A549 (cell line): ENCODE measurements at regions not wholly inside any gene's neighbourhood (a gene's known extent, or its start where the extent isn't known, plus 50 kb on each side); places are given as distances from the start of the nearest gene placed in this dataset.

Experiments used
- ATAC-seq, 2 experiments: fragments of 200-7000 bp in 1 of 2; fragments of >200 bp in 1 of 2; cut with Nextera tagmentation in 1 of 2; cut with Tn5 transposase in 1 of 2; 3 replicates each; pipeline versions ENCODE4 v1.8.0 to v1.9.1; 2018 to 2020; ENCODE audit warnings: mild to moderate bottlenecking in 1 of 2, moderate library complexity in 1 of 2
- CTCF ChIA-PET: fragments of 300-600 bp; sonication (Branson Sonifier 250); formaldehyde crosslinking; extraction: SDS; loops from one replicate; lab custom pipeline; 2021; ENCODE audit warnings: antibody characterized with exemption, inconsistent platforms; lab: Yijun Ruan, JAX
- POLR2A ChIA-PET: fragments of 350-600 bp; formaldehyde crosslinking; extraction: SDS; loops from one replicate; lab custom pipeline; 2021; ENCODE audit warnings: antibody characterized with exemption, inconsistent platforms; lab: Yijun Ruan, JAX
- DNase-seq, 2 experiments: peaks; one replicate each; pipeline versions ENCODE4 v3.0.0 to v3.0.0-alpha.2; 2011 to 2016; ENCODE audit warnings: low read depth in 1 of 2, low spot score in 1 of 2
- FAIRE-seq: peaks from 2 replicates; lab custom pipeline; 2011; peaks lifted over from hg19 to GRCh38; lab: Jason Lieb, UNC
- H3K27ac ChIP-seq, 2 experiments: fragments of >200 bp; sonication (Bioruptor Twin); formaldehyde crosslinking; 3 replicates each; pipeline ENCODE4 v1.5.1; 2016 to 2017
- H3K4me1 ChIP-seq: fragments of >200 bp; sonication (Bioruptor Twin); formaldehyde crosslinking; 3 replicates; pipeline ENCODE4 v1.6.1; 2016
- H3K4me2 ChIP-seq: fragments of >200 bp; sonication (Bioruptor Twin); formaldehyde crosslinking; 3 replicates; pipeline ENCODE4 v1.6.1; 2016
- H3K4me3 ChIP-seq: fragments of >200 bp; sonication (Bioruptor Twin); formaldehyde crosslinking; 3 replicates; pipeline ENCODE4 v1.5.1; 2016
- H3K9me3 ChIP-seq: fragments of >200 bp; sonication (Bioruptor Twin); formaldehyde crosslinking; 3 replicates; pipeline ENCODE4 v1.6.1; 2016
- BHLHE40 ChIP-seq: IDR thresholded peaks from 2 replicates; pipeline ENCODE4 v1.6.1; 2012; ENCODE audit warnings: low read depth, low read length, inconsistent platforms
- CBX8 ChIP-seq: fragments of 200-600 bp; sonication (generic); IDR thresholded peaks from 2 replicates; pipeline ENCODE4 v1.6.1; 2016
- CHD2 ChIP-seq: fragments of 150-350 bp; IDR thresholded peaks from 2 replicates; pipeline ENCODE4 v1.6.1; 2014; ENCODE audit warnings: low read length; ENCODE audit not compliant: partially characterized antibody
- CTCF ChIP-seq: fragments of >200 bp; sonication (Bioruptor Twin); formaldehyde crosslinking; IDR thresholded peaks from 3 replicates; pipeline ENCODE4 v1.5.1; 2016
- EHMT2 ChIP-seq: fragments of 200-600 bp; sonication (generic); IDR thresholded peaks from 2 replicates; pipeline ENCODE4 v1.6.1; 2016; ENCODE audit warnings: antibody characterized with exemption, low read depth, mild to moderate bottlenecking, moderate library complexity
- ELK1 ChIP-seq: fragments of 150-350 bp; IDR thresholded peaks from 2 replicates; pipeline ENCODE4 v1.6.1; 2014; ENCODE audit warnings: low read depth, mild to moderate bottlenecking, low read length
- FOSL2 ChIP-seq, 2 experiments: fragments of 450-650 bp in 1 of 2; fragments of >200 bp in 1 of 2; sonication (Bioruptor Twin) in 1 of 2; formaldehyde crosslinking; IDR thresholded peaks; 2 replicates each; pipeline versions ENCODE4 v1.5.0 to v1.6.1; 2016 to 2020; ENCODE audit warnings: mild to moderate bottlenecking in 1 of 2, moderate library complexity in 1 of 2
- HEYL ChIP-seq: fragments of 250-450 bp; sonication (Bioruptor Pico); IDR thresholded peaks from 2 replicates; pipeline ENCODE4 v1.8.0; 2021; ENCODE audit warnings: mild to moderate bottlenecking, moderate library complexity
- HOXA7 ChIP-seq: fragments of 250-450 bp; sonication (Bioruptor Pico); IDR thresholded peaks from 2 replicates; pipeline ENCODE4 v1.5.0; 2020; ENCODE audit warnings: mild to moderate bottlenecking, moderate library complexity
- HOXB5 ChIP-seq: fragments of 250-450 bp; sonication (Bioruptor Pico); IDR thresholded peaks from 2 replicates; pipeline ENCODE4 v1.5.0; 2020; ENCODE audit warnings: mild to moderate bottlenecking, moderate library complexity
- JUNB ChIP-seq: fragments of >200 bp; sonication (Bioruptor Twin); formaldehyde crosslinking; IDR thresholded peaks from 2 replicates; pipeline ENCODE4 v1.6.1; 2016
- KDM1A ChIP-seq: fragments of 200-600 bp; sonication (generic); IDR thresholded peaks from 2 replicates; pipeline ENCODE4 v1.6.1; 2016; ENCODE audit warnings: low read depth, mild to moderate bottlenecking
- MAFK ChIP-seq: fragments of 450-650 bp; IDR thresholded peaks from 2 replicates; pipeline ENCODE4 v1.6.1; 2014; ENCODE audit not compliant: partially characterized antibody
- MAX ChIP-seq: IDR thresholded peaks from 2 replicates; pipeline ENCODE4 v1.6.1; 2012
- MAZ ChIP-seq: fragments of 150-350 bp; IDR thresholded peaks from 2 replicates; pipeline ENCODE4 v1.6.1; 2014; ENCODE audit warnings: antibody characterized with exemption, low read depth, low read length, borderline replicate concordance
- NR3C1 ChIP-seq: fragments of >200 bp; sonication (Bioruptor Twin); formaldehyde crosslinking; IDR thresholded peaks from 3 replicates; pipeline ENCODE4 v1.6.1; 2017
- PHF8 ChIP-seq: fragments of 200-600 bp; sonication (generic); IDR thresholded peaks from 2 replicates; pipeline ENCODE4 v1.6.1; 2016; ENCODE audit warnings: low read depth, mild to moderate bottlenecking, antibody characterized with exemption, moderate library complexity, borderline replicate concordance
- POLR2A ChIP-seq: IDR thresholded peaks from 2 replicates; pipeline ENCODE4 v1.6.1; 2012; ENCODE audit warnings: mild to moderate bottlenecking, low read length
- RARB ChIP-seq: fragments of 250-450 bp; sonication (Bioruptor Pico); IDR thresholded peaks from 2 replicates; pipeline ENCODE4 v1.8.0; 2021; ENCODE audit warnings: mild to moderate bottlenecking, moderate library complexity
- RCOR1 ChIP-seq: fragments of 150-350 bp; IDR thresholded peaks from 2 replicates; pipeline ENCODE4 v1.6.1; 2014; ENCODE audit warnings: antibody characterized with exemption, low read length, low read depth
- SMC3 ChIP-seq: fragments of >200 bp; sonication (Bioruptor Twin); formaldehyde crosslinking; IDR thresholded peaks from 3 replicates; pipeline ENCODE4 v1.6.1; 2018; ENCODE audit warnings: inconsistent platforms
- SREBF2 ChIP-seq: fragments of 450-650 bp; IDR thresholded peaks from 2 replicates; pipeline ENCODE4 v1.6.1; 2014; ENCODE audit warnings: mild to moderate bottlenecking, moderate library complexity
- TFCP2L1 ChIP-seq: fragments of 250-450 bp; sonication (Bioruptor Pico); IDR thresholded peaks from 2 replicates; pipeline ENCODE4 v1.5.0; 2021; ENCODE audit warnings: mild to moderate bottlenecking
- USF2 ChIP-seq: fragments of 450-650 bp; IDR thresholded peaks from 2 replicates; pipeline ENCODE4 v1.6.1; 2014; ENCODE audit warnings: antibody characterized with exemption
- ZC3H11A ChIP-seq: fragments of 450-650 bp; IDR thresholded peaks from 2 replicates; pipeline ENCODE4 v1.6.1; 2014; ENCODE audit warnings: antibody characterized with exemption, mild to moderate bottlenecking
- ZSCAN20 ChIP-seq: fragments of 250-450 bp; sonication (Bioruptor Pico); IDR thresholded peaks from 2 replicates; pipeline ENCODE4 v1.8.0; 2022; ENCODE audit warnings: mild to moderate bottlenecking, moderate library complexity
- WGBS: methylation state at CpG from one replicate; pipeline ENCODE4 v1.1.6; 2017; ENCODE audit errors: missing lambda C conversion rate; 5-methylcytosine and 5-hydroxymethylcytosine counted together

GRCh38 chr1:221856228-221857093 lies 114.6 kb upstream of the DUSP10 start:
- no peak overlapping the region for H3K4me3 ChIP-seq
- no peaks in the 10 kb centered on the region for H3K9me3 ChIP-seq
- DNase-seq (no peak), ATAC-seq (no peak), FAIRE-seq (no peak)
- WGBS, result 49% methylated on average over 3 of the region's 3 CpGs
- no peak overlapping the region for H3K27ac ChIP-seq
- ChIA-PET CTCF (interaction anchor here (1.0 kb wide), 1 partner anchor 19 kb away, joined by 3 read pairs; no protein-coding TSS in a partner anchor), POLR2A (no interaction called here)
- TF ChIP-seq CTCF (no peak), PHF8 (no peak), RCOR1 (no peak), FOSL2 (IDR thresholded peaks at IDR 0.05) (no peak), FOSL2 (CRISPR knock-in tag; IDR thresholded peaks at IDR 0.05) (no peak; the same call in 1 of the 2 replicates), MAX (no peak), CBX8 (no peak), JUNB (no peak), BHLHE40 (no peak), RARB (CRISPR knock-in tag) (no peak), SMC3 (no peak), NR3C1 (no peak), USF2 (no peak), ZSCAN20 (CRISPR knock-in tag) (no peak), ZC3H11A (no peak)
- no peaks in the 10 kb centered on the region for H3K4me1 ChIP-seq
- no peak overlapping the region for H3K4me2 ChIP-seq

- FAIRE-seq, result no peak
- no peak for DNase-seq
- POLR2A ChIA-PET, result no interaction called here
- 91% methylated on average over 2 of the region's 2 CpGs for WGBS
- ATAC-seq, result no peak
- TF ChIP-seq MAZ (no peak), POLR2A (no peak), CBX8 (no peak), KDM1A (no peak), MAFK (no peak), EHMT2 (no peak), CHD2 (no peak), ELK1 (no peak), TFCP2L1 (CRISPR knock-in tag) (no peak), HEYL (CRISPR knock-in tag) (no peak), HOXB5 (CRISPR knock-in tag) (no peak), HOXA7 (no peak), SREBF2 (no peak)
- no peaks in the 10 kb centered on the region for H3K4me1 ChIP-seq
- H3K4me2 ChIP-seq, result no peak overlapping the region
- no peak overlapping the region for H3K4me3 ChIP-seq
- CTCF ChIA-PET, result interaction anchor here (1.5 kb wide), 1 partner anchor 112 kb away, joined by 3 read pairs; no protein-coding TSS in a partner anchor
- no peak overlapping the region for H3K27ac ChIP-seq
- no peaks in the 10 kb centered on the region for H3K9me3 ChIP-seq
Observed at GRCh38 chr1:221855156-221855555, 113.3 kb upstream of the DUSP10 start.
